Stimulated activated CD4-positive, alpha-beta T cell treated with anti-CD3 and anti-CD28 coated beads, Interleukin-2, amount 100 ng/mL, for 4 hours (primary cell): ENCODE measurements at regions not wholly inside any gene's neighbourhood (a gene's known extent, or its start where the extent isn't known, plus 50 kb on each side); places are given as distances from the start of the nearest gene placed in this dataset.

Experiments used
- DNase-seq: peaks from one replicate; pipeline ENCODE4 v3.0.0-alpha.2; 2020; ENCODE audit warnings: low read depth

- DNase-seq: no peak
These were observed 242.3 kb upstream of the SP8 start for GRCh38 chr7:21029006-21029405.

DNA sequence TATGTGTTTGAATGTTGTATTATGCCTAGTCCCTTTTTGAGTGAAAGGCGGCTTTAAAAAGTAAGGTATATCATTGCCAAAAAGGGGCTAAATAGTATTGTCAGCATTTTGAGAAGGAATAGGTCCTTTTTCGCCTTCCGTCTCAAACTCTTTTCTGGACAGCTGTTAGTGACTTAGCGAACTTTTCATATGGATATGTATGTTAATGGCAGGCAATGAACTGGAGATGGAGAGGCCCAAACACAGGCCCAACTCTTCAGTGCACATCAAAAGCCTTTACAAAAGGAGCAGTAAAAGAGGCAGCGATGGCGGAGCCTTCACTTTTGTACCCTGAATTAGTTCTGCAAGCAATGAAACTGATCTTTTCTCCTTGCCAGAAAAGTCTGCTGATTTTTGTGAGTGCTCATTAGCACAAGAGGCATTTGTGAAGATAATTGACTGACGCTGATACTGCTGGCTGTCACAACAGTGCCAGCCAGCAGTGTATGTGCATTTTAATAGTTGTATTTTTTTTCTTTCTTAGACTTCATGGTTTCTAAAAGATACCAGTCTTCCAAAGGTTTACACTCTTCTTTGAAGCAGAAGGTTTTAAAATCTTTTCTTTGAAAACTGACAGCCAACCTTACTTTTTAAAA is 243.7 kb upstream of the SP8 start:
- no peak for DNase-seq

GRCh38 chr7:21041252-21041651 is 254.6 kb upstream of the SP8 start:
- no peak for DNase-seq

- DNase-seq: no peak
These were observed 255.0 kb upstream of the SP8 start for GRCh38 chr7:21041666-21042065.

DNA sequence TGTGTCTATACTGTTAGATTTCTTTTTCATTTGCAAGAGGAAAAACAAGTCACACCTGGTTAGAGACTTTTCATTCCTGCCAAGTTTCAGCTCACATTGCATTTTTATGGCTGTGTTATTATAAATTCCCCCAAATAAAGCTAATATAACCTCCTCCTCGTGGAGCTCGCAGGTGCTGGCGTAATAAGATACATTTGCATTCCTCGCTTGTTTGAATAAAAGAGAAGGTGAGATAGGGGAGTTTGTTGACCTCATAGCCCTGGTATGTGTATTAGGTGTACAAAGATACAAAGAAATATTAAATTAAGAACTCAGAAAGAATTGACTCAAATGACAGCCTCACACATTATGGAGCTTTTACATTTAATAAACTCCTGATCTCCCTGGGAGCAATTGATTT is 257.7 kb upstream of the SP8 start:
- DNase-seq: no peak

DNA sequence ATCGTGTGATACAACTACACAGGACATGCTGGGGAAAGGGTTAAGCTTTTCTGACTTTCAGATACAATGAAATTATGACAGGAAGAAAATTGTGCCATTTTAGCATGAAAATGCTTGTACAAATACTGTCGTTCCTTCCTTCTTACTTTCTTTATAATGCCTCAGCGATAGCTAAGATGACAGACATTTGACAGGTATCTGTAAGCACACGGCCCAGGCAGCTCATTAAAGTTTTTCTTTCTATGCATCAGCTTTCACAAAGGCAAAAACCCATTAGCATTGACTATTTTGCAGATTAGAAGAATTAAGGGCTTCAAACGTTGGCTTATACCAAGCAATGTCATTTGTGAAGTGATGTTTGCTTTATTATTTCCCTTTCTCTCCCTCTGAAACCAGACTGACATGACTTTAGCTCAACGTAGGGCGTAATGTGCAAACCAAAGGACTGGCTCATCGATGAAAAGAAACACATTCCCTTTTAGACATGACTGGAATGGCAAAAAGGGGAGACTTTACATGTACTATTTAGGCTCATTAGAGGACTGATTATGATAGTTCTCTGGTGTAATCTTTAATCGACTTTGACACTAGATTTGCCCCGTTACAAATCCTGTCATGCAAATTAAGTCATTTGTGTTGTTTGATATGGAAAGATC is 258.4 kb upstream of the SP8 start:
- DNase-seq: no peak

- no peak for DNase-seq
These were observed 265.2 kb upstream of the SP8 start for GRCh38 chr7:21051865-21052264.

- DNase-seq: no peak
These were observed 267.9 kb upstream of the SP8 start for GRCh38 chr7:21054427-21055112.

DNA sequence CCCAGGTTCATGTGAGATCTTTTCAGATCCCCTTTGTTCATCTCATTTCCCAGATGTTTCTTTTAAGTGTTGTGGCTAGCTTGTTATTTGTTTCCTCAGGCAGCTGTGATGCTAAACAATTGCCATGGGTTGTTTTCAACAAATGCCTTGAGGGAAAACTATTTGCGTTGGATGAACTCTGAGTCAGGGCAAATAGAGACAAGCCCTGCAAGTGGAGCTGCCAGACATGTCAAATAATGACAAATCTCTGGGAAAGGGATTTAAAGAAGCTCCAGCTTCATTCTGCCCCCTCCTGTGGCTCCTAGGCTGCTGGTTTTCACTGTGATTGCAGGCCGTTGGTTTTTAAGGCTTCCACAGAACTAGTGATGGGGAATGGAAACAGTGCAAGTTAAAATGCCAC is 272.4 kb upstream of the SP8 start:
- no peak for DNase-seq

- no peak for DNase-seq
These were observed 276.4 kb upstream of the SP8 start for GRCh38 chr7:21063106-21063505.

DNA sequence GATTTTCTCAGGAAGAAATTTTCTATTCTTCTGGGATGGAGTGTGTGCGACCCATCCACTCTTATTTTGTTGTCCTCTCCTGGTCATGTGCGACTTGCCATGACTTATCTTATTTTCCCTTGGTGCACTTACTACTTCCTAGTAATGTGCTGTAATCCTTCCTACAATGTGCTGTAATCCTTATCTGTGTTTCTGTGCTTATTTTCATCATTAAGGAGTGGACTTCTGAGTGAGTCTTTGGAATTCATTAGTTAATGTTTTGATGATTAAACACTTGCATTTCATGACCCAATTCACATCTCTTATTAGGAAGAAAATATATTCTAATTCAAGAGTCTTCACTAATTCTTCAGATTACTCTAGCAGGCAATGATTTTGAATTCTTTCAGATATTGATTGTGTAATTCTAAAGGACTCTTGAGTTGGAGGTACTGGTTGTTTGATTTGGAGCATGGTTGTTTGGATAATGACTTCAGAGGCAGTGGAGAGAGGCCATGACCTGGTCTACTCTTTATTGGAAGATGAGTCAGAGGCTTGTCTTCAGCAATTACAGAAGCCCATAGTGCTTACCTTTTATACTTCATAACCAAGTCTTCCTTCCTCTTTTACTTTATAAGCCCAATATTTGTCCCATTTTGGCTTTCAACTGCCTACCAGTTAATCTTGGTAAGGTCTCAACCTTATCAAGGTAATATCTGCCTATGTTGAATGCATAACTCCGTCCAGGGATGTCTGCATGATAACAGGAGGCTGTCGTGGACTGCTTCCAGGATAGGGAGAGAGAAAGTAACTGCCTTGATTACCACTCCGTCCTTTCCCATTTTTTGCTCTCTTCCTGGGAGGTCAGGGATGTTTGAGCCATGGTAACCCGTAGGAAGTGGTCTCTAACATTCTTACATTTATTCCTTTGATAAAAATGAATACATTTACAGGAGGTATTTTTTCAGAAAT is 278.3 kb upstream of the SP8 start:
- no peak for DNase-seq

DNA sequence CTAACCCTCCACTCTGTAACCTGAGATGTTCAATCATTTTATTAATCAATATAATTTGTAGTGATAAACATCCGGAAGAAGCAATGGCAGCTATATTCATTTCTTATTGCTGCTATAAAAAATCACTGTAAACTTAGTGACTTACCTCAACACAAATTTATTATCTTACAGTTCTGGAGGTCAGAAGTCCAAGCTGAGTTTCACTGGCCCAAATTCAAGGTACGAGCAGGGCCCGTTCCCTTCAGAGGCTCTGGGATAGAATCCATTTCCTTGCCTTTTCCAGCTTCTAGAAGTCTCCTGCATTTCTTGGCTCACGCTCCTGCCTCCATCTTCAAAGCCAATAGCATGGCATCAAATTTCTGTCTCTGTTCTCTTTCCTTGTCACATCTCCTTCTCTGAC is 279.5 kb upstream of the SP8 start:
- DNase-seq: no peak

DNA sequence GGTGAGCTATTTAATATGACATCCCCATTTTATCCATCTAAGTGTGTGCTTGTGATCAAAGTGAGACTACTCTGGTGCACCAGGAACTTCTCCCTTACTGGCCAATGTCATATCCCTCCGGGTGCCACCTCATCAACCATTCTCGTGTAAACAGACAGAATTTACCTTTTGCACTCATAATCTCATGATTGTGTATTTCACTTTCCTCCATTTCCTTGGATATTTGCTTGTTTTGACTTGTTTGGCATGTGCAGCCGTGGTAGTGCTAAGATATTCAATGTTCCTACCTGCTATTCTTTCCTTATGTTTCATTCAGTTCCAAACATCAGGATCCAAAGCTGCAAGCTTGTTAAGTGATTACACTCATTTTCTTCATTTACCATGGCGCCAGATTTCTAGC is 280.5 kb upstream of the SP8 start:
- no peak for DNase-seq

DNA sequence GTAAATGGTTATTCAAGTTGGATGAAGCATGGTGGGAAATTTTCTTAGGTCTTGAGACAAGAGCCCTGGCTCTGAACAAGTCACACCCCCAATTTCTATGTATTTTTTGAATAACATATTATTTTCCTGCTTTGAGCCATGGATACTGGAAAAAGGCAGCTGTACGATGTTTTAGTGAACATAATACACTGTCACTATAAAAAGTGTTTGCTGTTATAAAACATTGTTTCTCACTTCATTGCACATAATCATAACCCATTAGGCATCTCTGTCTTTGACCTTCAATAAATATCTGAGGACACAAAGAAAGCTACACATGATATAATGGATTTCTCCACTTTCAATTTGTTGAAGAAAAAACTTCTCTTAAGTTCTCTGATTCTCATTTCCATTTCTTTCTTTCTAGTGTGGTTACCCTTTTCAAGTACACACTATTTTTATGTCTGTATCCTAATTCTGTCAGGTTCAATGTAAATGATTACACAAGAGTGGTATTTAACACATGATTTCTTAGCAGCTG is 283.9 kb upstream of the SP8 start:
- no peak for DNase-seq

DNA sequence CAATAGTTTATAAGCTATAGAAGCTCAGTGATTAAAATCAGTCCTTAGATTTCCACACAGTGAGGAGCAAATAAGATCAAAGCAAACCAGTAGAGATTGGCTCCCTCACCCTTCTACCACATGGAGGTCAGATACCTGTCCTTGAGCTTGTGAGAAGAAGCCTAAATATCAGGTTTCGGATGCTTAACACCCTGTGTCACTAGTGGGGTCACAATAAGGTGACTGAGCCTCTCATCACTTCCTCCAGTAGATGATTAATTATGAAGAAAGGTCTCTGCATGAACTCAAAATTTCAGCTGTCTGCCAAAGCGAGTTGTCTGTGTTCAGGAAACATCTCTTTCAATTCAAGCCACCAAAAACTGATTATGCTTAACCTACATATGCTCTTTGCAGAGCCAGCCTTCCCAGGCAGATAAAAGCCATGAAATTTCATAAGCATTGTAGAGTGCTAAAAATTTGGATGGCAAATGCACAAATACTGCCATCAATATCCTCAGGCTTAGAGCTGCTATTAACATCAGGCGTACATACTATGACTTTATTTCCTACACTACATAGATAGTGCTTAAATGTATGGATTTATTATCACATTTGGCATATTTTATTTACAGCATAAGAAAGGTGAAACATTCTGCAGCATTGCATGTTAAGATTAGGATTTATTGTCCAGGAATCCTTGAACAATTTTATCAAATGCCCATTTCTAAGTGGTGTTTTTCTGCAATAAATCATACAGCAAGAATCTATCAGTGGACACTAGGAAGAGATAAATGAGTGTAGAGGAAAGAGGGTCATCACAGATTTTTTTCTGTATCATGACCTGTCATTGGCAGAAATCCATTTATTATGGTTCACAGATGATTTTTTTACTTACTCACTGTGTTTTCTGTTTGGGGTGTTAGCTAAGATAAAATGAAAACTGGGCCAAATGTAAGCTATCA is 285.1 kb upstream of the SP8 start:
- DNase-seq: no peak

DNA sequence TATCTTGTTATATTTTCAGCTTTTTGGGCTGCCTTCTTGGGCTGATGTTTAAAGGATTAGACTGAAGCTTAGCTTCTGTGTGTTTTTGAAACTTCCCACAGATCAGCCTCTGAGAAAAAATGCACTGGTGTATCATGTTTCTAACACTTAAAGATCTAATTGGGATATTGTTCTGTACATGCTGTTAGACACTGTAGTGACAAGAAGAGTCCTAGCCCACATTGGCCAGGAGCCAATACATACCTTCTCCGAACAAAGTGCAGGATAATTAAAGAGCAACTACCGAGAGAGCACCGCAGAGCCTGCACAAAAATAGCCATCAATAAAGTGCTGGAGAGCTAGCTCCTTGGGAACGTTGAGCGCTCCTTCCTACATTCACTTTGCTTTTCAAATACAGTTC is 289.4 kb upstream of the SP8 start:
- DNase-seq: no peak

GRCh38 chr7:21076574-21076973 is 289.9 kb upstream of the SP8 start:
- no peak for DNase-seq

DNA sequence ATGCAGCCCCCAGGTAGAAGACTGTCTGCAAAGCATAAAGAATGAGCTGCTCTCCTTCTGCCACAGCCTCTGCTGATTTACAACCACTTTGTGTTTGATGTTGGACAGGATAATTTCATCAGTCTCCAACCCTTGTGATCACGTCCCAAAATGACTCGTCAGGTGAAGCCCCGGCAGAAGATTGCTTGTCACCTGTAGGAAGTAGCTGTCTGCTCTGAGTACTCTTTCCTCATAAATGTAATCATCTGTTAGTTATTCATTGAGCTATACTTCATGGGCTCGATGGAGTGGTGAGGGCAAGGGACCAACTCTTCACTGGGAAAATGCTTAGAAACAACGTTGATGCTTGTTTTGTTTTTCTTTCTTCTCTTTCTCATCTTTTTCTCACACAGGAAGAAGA is 290.9 kb upstream of the SP8 start:
- no peak for DNase-seq

DNA sequence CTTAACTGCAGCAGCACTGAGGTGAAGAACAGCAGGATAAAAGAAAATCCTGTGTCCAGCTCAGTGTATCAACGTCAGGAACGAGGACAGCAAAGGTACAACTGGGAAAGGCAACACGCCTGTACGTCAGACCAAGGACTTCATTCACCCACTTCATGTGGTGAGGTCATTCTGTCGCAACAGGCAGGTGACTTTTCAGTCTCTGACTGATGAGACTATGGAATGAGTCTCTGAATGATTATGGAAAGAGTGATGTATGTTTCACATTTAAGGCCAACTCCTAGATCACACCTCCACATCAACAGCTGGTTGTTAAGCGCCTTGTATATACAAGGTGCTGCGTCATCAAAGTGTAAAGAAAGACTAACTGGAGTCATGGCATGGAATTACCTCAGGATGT is 297.6 kb upstream of the SP8 start:
- DNase-seq: no peak

GRCh38 chr7:21086688-21087087 is 300.0 kb upstream of the SP8 start:
- DNase-seq: no peak

GRCh38 chr7:21089653-21090052 is 303.0 kb upstream of the SP8 start:
- no peak for DNase-seq
